AG10803 (cell line): ENCODE measurements at regions not wholly inside any gene's neighbourhood (a gene's known extent, or its start where the extent isn't known, plus 50 kb on each side); places are given as distances from the start of the nearest gene placed in this dataset.
"Not testable (repeated sequence)": the region's sequence is repeated elsewhere in the genome, so short reads cannot be mapped to it uniquely, and the experiment has no call there.

Experiments
- DNase-seq: peaks from one replicate; pipeline ENCODE4 v3.0.0; 2010; ENCODE audit warnings: low read depth
- H3K4me3 ChIP-seq: 2 replicates; pipeline ENCODE4 v1.5.1; 2011; ENCODE audit warnings: mild to moderate bottlenecking, low read length, control low read depth
- CTCF ChIP-seq: conservative IDR thresholded peaks from 2 replicates; pipeline ENCODE4 v1.5.1; 2011; ENCODE audit warnings: mild to moderate bottlenecking, low read length, control low read depth, inconsistent platforms

DNA sequence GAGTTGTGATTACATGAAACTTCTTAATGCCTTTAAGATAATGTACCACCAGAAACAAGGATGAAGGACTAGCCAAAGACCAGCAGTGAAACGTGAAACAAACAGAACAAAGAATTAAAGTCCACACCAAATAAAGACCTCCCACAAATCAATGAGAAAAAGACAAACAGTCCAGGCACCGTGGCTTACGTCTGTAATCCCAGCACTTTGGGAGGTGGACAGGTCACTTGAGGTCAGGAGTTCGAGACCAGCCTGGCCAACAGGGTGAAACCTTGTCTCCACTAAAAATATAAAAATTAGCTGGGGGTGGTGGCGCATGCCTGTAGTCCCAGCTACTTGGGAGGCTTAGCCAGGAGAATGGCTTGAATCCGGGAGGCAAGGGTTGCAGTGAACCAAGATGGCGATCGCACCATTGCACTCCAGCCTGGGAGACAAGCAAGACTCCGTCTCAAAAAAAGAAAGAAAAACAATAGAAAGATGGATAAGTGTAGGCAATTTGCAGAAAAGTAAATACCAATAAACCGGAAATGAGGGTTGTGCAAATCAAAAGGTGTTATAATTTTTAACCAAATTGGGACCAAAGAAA, 167.8 kb upstream of the GRK3 start:
- H3K4me3 ChIP-seq, result no peak overlapping the region
- TF ChIP-seq CTCF, result no peak
- DNase-seq, result no peak

- no peak for DNase-seq
- no peak for TF ChIP-seq CTCF
- H3K4me3 ChIP-seq, result no peak overlapping the region
These were observed 166.9 kb upstream of the GRK3 start for GRCh38 chr22:25397616-25398015.

DNA sequence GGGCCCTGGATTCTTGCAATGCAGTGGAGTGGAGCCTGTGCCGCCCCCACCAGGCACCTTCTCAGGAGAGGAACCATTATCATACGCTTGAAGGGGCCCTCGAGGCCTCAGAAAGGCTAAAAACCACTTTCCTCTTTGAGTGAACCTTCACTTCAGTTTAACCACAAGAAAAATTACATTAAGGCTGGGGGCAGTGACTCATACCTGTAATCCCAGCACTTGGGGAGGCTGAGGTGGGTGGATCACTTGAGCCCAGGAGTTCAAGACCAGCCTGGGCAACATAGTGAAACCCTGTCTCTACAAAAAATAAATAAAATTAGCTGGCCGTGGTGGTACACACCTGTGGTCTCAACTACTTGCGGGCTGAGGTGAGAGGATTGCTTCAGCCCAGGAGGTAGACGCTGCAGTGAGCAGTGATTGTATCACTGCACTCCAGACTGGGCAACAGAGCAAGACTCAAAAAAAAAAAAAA, 165.8 kb upstream of the GRK3 start:
- not testable (repeated sequence) for DNase-seq

GRCh38 chr22:25399649-25400151, 164.8 kb upstream of the GRK3 start:
- DNase-seq, result no peak
- no peak overlapping the region for H3K4me3 ChIP-seq
- no peak for TF ChIP-seq CTCF

More for the DNA sequence above, 165.8 kb upstream of the GRK3 start:
- H3K4me3 ChIP-seq, result not testable (repeated sequence)

DNA sequence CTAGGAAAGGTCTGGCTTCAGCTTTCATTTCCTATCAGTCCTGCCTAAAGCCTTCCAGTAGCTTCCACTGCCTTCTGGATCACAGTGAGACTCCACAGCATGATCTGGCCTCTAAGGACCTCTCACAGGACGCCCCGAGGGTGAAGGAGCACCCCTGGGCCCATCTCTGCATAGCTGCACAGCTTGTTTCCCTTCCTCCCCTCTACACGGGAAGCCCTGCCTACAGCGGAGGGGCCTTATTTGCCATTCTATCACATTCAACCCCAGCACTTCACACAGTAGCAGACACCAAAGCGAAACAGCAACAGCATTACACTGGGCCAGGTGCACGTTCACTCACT, 162.3 kb upstream of the GRK3 start:
- no peak for TF ChIP-seq CTCF
- no peak for DNase-seq
- no peak overlapping the region for H3K4me3 ChIP-seq

DNA sequence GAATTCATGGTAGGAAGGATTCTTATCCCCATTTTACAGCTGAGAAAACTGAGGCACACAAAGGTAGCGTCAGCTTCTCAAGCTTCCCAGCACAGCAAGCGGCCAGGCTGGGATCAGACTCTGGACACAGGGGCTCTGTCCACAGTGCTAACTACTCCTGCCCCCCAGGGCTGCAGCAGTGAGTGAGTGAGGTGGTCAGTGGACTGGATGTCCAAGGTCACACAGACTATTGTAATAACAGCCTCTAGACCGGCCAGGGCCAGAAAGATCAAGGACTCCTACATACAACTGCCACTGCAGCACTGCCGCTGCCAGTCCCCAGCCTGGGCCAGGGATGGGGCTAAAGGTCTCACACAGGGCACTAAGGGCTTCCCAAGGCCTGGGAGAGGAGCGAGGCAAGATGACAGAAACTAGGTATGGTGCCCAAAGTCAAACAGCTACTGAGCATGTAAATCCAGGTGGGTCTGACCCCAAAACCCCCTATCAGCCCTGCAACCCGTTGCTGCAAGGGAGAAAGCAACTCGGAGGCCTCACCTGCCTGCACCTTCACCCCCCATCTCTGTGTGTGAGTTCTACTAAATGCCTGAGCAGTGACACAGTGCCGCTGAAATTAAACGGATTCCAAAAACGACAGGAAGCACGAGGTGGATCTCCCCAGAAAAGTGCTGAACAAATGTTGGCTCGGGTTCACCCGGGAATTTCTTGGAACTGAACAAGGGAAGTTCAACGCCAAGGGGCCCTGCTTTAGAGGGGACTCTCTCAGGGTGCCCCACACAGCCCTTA, 161.8 kb upstream of the GRK3 start:
- no peak for TF ChIP-seq CTCF
- H3K4me3 ChIP-seq, result peak overlapping the region; percentile 71
- peak; percentile 40 for DNase-seq

GRCh38 chr22:25403284-25403810, 161.1 kb upstream of the GRK3 start:
- no peak for TF ChIP-seq CTCF
- peak overlapping the region; percentile 71 for H3K4me3 ChIP-seq
- no peak for DNase-seq
